GM19351 (cell line): ENCODE measurements at regions not wholly inside any gene's neighbourhood (a gene's known extent, or its start where the extent isn't known, plus 50 kb on each side); places are given as distances from the start of the nearest gene placed in this dataset.
A peak's percentile ranks its signal among the peaks of the same experiment; 100 is the strongest.
"Not testable (repeated sequence)": the region's sequence is repeated elsewhere in the genome, so short reads cannot be mapped to it uniquely, and the experiment has no call there.

Experiments
- ATAC-seq: cut with Tn5 transposase; IDR thresholded peaks from one replicate; pipeline ENCODE4 v1.9.1; 2021; ENCODE audit warnings: mild to moderate bottlenecking, moderate library complexity; ENCODE audit not compliant: unreplicated experiment

DNA sequence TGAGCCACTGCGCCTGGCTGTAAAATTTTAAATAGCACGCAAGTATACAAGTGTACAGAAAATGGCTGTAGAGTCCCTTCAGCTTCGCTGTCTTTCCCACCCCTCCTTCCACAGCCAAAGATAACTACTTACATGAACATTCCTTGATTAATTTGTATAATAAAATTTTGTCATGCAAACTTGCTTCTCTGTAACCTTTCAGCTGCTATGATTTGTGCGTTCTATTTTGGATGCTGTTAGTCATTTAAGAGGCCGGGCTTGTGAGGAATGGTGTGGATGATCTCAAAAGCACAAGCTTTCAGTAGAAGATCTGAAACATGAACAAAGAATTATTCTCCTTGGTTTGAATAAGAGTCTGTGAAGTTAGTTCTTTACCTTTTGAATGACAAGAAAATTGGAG lies 115.0 kb upstream of the TLE1 start:
- ATAC-seq = no peak

DNA sequence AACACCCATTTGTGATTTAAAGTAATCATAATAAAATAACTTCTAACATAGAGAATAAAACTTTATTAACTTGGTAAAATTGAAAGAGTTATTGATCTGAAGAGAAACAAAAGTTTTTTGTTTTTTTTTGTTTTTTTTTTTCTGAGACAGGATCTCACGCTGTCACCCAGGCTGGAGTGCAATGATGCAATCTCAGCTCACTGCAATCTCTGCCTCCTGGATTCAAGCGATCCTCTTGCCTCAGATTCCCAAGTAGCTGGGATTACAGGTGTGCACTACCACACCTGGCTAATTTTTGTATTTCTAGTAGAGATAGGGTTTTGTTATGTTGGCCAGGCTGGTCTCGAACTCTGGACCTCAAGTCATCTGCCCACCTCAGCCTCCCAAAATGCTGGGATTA lies 116.5 kb upstream of the SPATA31D4 start:
- ATAC-seq = not testable (repeated sequence)

DNA sequence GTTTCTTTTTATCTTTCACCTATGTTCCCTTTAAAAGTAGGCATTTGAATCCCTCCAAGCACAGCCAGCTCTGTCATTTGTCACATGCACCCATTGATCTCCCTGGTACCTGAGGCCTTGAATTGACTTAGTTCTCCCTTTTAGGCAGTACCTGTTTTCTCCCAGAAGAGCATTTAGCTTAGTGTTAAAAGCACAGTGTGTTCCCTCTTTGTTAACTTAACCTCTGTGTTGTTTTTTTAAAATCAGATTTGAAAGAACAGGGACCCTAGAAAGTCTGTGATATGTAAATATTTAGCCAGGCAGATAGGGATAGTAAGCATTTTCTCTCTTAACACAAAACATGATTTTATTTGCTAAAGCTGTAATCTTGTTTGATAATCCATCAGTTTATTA lies 113.8 kb upstream of the SPATA31D4 start:
- no peak for ATAC-seq

DNA sequence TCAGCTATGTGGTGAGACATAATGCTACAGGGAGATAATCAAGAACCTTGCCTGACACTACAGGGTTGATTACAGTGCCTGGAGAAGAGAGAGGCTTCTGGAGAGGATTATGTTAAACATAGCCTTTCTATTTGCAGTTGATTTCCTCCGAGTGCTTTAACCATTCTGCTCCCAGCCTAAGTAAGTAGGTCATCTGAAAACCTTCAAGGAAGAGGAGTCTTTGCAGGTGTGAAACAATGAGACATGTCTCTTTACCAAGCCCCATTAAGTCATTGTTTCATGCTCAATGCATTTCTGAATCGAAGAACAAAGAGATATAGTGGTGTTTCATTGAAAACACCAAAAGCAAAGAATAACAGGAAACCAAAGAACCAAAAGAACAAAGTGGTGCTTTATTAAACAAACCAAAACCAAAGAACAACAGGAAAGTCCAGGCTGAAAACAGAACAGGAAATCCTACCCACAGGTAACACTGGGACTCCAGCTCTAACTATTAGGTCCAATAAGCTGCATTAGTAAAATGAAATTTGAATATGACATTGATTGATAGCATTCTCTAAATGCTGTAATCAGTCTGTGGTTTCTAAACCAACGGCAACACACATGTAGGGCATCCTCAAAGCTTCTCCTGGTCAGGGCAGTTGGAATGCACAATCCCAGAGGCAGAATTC lies 113.3 kb upstream of the SPATA31D4 start:
- ATAC-seq = peak; percentile 79

DNA sequence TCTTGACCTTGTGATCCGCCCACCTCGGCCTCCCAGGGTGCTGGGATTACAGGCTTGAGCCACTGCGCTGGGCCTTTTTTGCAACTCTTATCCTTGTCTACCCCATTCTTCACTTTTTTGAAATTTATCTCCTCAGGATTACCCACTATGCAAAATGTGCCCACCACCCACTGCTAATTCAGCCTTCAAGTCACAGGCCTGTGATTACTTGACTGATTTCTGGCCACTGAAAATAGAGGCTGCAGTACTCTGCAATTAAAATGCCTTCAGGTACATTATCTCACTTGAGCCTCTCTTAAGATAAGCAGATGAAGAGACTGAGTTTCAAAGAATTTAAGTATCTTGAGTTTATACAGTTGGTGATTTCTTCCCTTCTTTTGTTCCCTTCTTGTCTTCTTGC lies 112.4 kb upstream of the SPATA31D4 start:
- no peak for ATAC-seq

DNA sequence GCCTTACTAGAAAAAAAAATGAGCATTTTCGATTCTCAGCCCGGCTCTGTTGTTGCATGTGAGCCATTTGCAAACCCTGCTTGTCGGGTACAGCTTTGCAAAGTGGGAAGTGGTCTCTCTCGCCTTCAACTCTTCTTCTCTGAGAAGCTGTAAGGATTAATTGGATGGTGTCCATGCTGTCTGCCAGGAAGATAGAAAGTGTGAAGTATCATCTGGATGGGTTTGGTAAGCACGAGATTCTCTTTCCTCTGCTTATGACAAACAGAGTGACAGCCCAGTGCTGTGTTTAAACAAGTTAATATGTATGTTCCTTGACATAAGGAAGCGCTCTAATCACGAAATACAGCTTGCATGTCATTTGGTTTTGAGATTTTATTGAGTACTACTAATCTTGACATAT lies 109.1 kb upstream of the SPATA31D4 start:
- no peak for ATAC-seq

DNA sequence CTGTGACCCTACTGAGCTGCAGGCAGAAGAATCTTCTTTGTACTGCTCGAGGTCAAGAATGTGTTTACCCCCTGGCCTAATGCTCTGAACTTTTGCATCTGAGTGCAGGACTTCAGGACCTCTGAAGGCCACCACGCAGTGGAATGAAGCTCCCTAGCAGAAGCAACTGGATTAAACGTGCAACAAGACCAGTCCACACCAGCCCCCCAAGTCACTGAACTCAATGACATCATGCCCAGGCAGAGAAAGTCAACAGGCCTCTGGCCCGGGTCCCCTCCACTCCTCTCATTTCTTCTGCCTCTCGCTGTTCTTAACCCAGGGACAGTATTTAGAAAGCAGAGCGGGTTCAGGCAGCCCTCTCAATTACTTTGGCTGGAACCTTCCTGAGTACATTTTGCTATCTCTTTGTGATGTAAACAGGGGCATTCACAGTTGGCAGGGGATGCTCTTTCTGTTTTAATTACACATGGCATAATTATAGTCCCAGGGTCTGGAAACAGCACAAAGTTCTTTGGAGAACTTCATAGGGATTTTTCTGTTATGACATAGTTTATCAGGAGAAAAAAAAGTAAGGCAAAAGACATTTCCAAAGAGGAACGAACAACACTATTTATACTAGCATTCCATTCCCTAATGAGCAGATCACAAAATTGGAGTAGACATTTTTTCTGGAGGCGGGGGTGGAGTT lies 108.2 kb upstream of the SPATA31D4 start:
- no peak for ATAC-seq

DNA sequence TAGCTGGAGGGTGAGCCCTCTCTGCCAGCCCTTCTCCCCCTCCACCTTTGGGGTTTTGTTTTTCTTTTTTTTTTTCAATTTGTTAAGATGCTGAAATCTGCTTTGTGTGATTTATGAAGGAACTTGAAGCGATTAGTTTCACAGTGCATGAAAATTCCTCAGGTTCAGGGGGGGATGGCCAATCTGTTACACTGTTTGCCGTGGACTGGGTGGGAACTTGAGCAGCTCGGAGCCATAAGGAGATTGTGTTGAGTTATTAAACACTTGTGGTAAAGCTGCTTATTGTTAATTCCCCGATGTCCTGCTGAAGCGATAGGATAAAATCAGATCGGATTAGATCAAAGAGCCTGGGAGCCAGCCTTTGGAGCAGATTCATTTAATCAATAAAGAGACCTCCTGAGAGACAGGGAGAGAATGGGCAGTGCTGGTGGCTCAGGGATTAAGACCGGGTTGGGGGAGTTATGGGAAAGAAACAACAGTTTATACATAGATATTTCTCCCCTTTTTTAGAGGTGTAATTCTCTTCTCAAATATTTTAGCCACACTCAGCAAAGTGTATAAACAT lies 105.8 kb upstream of the SPATA31D4 start:
- no peak for ATAC-seq

DNA sequence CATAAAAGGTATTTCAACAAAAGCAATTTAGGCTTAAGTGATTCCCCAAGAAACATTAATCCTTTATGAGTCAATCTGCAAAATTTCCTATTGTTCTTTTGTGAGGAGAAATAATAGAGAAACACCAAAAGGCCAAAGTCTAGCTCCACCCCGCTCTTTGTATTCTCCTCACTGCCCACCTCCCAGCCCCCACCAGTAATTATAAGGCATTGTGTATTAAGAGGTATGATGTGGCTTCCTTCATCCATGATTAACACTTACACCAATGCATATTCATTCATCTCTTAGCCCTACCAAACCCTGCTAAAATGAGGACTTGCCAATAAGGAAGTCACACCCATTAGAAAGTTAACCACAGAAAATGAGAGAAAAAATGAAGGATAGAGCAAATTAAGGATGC lies 105.3 kb upstream of the SPATA31D4 start:
- ATAC-seq = no peak

DNA sequence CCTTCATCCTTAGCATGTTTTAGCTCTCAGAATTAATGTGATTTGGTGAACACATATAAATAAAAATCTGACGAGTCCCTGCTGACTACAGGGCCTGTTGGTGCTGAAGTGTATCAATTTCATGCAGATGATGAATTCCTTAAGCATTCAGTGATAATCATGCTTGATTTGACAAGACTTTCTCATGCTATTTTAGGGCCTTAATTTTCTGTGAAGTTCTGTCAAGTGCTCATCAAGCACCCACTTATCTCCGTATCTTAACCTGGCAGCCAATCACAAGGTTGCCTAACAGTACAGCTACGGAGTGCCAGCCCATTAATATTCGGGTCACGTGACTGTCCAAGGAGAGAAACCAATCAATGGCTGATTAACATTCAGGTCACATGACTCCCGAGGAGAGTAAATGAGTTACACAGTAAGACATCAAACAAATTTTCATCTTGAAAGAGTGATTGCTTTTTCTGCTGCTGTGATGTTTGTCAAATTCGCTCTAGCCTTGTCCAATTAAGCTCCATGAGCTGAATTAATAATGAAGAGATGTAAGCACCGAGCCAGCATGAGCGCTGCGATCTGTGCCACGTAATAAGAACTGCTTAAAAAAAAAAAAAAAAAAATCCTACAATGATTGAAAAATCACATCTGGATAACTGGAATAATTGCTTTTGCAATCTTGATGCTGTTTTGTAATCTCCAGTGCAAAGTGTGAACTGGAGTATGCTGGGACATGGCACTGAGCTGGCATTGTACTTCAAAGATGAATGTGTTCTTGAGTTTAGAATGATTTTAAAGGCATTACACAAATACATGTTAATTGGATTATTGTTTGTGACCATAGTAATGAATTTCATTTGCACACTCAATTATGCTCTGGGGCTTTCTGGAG lies 104.3 kb upstream of the SPATA31D4 start:
- ATAC-seq = no peak

DNA sequence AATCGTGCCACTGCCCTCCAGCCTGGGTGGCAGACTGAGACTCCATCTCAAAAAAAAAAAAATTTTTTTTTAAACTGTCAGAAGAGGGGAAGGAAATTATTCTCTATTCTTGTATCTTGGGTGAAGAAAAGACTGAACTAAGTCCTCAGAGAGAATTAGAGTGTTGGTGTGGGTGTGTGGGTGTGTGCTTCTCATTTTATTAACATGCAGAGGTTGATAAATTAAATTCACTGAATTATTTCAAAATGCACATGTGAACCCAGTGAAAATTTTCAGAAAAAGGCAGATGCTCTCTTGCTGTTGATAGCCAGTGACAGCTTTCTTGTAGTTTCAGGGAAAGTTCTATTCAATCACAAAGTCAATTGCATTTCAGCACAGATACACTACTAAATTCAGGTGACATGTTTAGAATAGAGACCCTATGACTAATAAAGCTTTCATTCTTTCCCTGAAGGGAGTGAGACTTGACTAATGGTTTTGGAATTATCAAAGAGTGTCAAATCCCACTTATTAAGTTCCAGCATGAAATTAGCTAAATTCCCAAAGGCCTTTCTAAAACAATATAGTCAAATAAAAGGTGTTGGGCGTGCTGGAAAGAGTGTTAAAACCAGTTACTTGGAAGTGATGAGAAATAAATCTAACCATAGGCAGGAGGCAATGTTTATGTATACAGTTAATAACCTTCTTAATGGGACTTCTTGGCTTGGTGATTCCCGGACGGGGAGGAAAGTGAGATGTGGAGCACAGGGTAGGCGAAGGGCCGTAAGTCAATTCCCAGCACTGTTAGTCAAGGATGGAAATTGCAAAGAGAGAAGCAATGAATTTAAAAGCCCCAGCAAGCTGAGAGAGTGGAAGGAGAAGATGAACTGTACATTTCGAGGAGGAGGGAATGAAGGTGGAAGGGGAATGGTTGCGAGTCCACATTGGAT lies 103.2 kb upstream of the SPATA31D4 start:
- no peak for ATAC-seq

DNA sequence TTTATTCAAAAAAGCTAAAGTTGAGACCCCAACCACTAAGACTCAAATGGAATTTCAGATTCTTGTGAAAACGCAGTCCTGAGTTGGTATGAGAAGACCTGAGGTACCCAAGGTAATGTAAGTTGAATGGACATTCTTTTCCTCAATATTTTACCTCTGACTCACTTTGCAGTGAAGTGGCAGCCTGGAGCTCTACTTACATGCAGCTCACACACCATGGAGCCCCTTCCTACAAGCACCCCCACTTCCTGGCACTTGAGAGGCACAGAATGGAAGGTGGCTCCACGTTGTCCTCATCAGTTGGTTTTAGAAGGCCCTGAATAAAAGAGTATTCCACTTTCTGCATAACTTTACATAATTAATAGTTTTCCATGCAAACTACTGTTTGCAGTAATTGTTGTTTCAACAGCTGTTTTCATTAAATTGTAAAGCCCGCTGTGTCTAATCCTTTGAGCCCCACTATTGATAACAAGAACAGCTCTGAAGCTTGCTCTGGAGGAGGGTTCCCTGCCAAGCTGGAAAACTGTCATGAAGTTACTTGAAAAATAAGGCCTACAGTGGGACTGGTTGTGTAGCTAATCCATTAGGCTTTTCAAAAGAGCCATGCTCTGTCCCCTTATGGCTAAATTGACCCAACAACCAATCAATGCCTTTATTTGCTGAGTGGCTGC lies 102.2 kb upstream of the SPATA31D4 start:
- no peak for ATAC-seq

DNA sequence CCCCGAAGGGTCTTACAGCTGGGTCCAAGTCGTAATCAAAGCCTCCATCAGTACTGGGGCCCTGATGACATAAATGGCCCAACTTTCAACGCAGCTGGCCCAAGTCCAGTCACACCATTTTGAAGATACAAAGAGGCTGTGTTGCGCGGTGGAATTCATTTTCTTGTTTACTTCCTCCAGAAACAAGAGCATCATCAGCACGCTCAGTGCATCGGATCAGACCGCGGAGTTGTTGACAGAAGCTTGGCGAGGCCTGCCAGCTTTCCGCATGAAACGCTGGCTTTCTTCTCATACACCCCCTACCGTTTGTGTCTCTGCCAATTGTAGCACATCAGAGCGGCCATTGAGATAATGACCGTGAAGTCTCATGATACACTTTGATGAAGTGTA lies 101.7 kb upstream of the SPATA31D4 start:
- no peak for ATAC-seq

DNA sequence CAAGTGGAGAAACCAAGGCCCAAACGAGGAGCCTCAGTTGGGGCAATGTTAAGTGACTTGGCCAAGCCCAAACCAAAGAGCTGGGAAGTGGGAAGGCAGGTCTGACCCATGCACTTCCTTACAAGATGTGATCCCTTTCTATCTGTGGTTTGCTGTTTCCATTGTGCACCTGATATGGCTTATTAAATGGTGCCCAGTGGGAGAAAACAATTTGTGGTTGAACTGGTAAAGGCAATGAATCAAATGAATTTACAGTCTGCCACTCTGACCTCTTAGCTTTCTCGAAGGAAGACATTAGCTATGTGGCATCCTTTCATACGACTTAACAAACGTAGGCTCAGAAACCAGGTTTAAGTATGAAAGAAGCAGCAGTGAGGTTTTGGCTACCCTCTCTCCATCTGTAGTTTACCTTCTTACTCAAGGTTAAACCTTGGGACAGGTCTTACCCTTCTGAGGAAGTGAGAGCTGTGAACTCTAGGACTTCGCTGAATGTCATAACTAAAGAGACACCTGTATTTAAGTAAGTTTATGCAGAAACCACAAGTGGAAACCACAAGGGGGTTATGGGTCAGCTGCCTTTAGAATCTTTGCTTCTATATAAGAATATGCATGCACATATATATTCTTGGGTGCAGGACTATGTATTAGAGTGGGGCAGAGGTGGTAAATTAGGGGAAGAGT lies 100.5 kb upstream of the SPATA31D4 start:
- ATAC-seq = peak; percentile 95

DNA sequence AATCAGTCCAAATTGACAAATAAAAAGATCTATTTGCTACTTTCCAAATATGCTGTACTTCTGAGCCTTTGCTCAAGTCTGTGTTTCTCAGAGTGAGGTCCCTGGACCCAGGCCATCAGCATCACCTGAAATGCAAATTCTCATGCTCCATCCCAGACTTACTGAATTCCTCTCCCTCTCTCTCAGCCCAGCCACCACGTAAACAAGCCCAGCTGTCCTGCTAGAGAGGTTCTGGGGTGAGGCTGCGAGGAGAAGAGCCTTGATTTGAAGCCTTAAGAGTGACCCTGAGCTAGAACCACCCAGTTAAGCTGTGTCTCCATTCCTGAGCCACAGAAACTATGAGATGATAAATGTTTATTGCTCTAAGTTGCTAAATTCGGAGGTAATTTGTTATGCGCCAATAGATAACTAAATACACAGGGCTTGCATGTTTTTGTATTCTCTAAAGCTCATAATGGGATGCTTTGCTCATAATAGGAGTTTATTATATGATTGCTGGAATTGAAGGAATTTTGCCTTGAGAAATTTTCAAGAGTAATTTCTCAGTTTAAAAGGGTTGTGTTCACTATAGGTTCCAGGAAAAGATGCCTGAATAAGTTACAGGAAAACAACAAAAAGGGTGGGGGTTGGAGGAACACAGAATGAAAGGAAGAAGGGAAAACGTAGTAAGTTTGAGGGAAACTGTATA lies 98.9 kb upstream of the SPATA31D4 start:
- no peak for ATAC-seq

DNA sequence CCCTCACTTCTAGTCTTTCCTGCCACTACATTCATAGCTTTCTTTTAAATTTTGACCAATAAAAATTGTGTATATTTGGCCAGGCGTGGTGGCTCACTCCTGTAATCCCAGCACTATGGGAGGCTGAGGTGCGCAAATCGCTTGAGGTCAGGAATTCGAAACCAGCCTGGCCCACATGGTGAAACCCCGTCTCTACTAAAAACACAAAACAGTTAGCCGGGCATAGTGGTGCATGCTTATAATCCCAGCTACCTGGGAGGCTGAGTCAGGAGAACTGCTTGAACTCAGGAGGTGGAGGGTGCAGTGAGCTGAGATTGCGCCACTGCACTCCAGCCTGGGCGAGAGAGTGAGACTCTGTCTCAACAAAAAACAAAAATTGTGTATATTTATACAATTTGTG lies 97.8 kb upstream of the SPATA31D4 start:
- not testable (repeated sequence) for ATAC-seq

DNA sequence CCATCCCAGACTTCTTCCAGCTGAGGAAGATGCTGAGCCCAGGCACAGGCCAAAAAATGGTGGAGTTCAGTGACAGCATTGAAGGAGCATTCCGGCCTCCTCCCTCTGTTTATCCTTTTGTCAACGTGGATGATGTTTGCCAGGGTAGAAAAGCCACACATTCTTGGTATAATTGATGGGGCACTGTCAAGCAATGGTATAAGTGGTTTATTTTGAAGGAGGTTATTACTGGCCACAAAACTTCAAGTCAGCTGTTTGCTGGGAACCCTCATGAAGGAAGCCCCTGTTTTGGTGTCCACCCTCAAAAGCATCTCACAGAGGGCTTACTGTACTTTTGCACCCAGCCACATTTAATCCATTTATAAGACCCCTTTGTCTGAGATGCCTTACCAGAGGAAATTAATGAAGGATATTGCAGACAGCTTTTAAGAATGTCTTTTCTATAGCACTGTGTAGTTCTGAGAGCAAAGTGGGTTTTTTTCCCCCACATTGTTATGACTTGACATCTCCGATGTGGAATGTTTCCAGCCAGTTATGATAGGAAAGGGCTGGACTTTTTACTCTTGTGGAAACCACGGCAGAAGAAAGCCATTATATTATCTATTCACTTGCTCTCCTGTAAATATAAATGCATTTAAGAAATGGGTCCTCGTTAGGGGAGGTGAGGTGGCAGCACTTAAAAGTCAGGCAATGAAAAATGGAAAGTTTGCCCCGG lies 95.5 kb upstream of the SPATA31D4 start:
- no peak for ATAC-seq
